Spleen (tissue), 11 donors: ENCODE measurements at regions not wholly inside any gene's neighbourhood (a gene's known extent, or its start where the extent isn't known, plus 50 kb on each side); places are given as distances from the start of the nearest gene placed in this dataset.

Experiments
- DNase-seq: peaks from one replicate; pipeline ENCODE4 v3.0.0-alpha.2; 2020
- H3K27ac ChIP-seq, 8 donors: fragments of 200-600 bp; sonication (generic) in 7 of 8; 1 replicate in 4 of 8; 2 replicates in 4 of 8; pipeline versions ENCODE4 v1.5.0 to v1.8.0; 2016 to 2021; ENCODE audit warnings: inconsistent platforms in 4 of 8, mild to moderate bottlenecking in 4 of 8, moderate library complexity in 1 of 8
- H3K27me3 ChIP-seq, 7 donors: fragments of 200-600 bp; sonication (generic) in 6 of 7; replicated peaks in 1 of 7; 1 replicate in 4 of 7; 2 replicates in 3 of 7; pipeline versions ENCODE4 v1.5.0 to v1.8.0; 2016 to 2021; ENCODE audit warnings: inconsistent platforms in 3 of 7, mild to moderate bottlenecking in 1 of 7
- H3K36me3 ChIP-seq, 6 donors: fragments of 200-600 bp; sonication (generic) in 5 of 6; 1 replicate in 4 of 6; 2 replicates in 2 of 6; pipeline versions ENCODE4 v1.5.0 to v1.8.0; 2016 to 2021; ENCODE audit warnings: inconsistent platforms in 2 of 6
- H3K4me1 ChIP-seq, 6 donors: fragments of 200-600 bp; sonication (generic) in 5 of 6; 1 replicate in 3 of 6; 2 replicates in 3 of 6; pipeline versions ENCODE4 v1.5.0 to v1.8.0; 2016 to 2021; ENCODE audit warnings: inconsistent platforms in 3 of 6
- H3K4me3 ChIP-seq, 8 donors: fragments of 200-600 bp; sonication (generic) in 7 of 8; 1 replicate in 4 of 8; 2 replicates in 4 of 8; pipeline versions ENCODE4 v1.5.0 to v1.8.0; 2016 to 2021; ENCODE audit warnings: inconsistent platforms in 4 of 8, mild to moderate bottlenecking in 4 of 8, moderate library complexity in 2 of 8
- H3K9me3 ChIP-seq, 8 donors: fragments of 200-600 bp; sonication (generic) in 7 of 8; 1 replicate in 4 of 8; 2 replicates in 4 of 8; pipeline versions ENCODE4 v1.5.0 to v1.8.0; 2016 to 2021; ENCODE audit warnings: inconsistent platforms in 4 of 8
- POLR2A ChIP-seq, 3 donors: fragments of 450-650 bp; IDR thresholded peaks; one replicate each; pipeline ENCODE4 v1.5.1; 2017; ENCODE audit warnings: antibody characterized with exemption in 3 of 3, mild to moderate bottlenecking in 1 of 3
- POLR2AphosphoS5 ChIP-seq, 3 donors: sonication (generic); formaldehyde crosslinking; IDR thresholded peaks; one replicate each; pipeline ENCODE4 v1.5.1; 2017; ENCODE audit warnings: antibody characterized with exemption in 3 of 3
- WGBS, 5 donors: extraction: QIAGEN DNeasy Blood & Tissue Kit in 3 of 5; methylation state at CpG; one replicate each; pipeline versions ENCODE4 v1.1.5 to v1.1.7; 2013 to 2018; 5-methylcytosine and 5-hydroxymethylcytosine counted together
- intact Hi-C: fragments of 100-400 bp; cut with DNase I; formaldehyde crosslinking; loops from one replicate; pipeline ENCODE4 v1.15.0; 2023; ENCODE audit warnings: low total_unique reads
- TF ChIP-seq, protein P1 (sequence below), 11 experiments: fragments of 200-600 bp in 7 of 11; fragments of 450-650 bp in 4 of 11; sonication (generic) in 4 of 11; IDR thresholded peaks in 8 of 11; conservative IDR thresholded peaks in 3 of 11; 1 replicate in 7 of 11; 2 replicates in 4 of 11; pipeline versions ENCODE4 v1.4.0 to v1.8.0; 2016 to 2021; ENCODE audit warnings: antibody characterized with exemption in 11 of 11, inconsistent platforms in 4 of 11, mild to moderate bottlenecking in 1 of 11
- donor health status: healthy with polysubstance abuse.
- donor health status: DM: no; HTN: no; CAD: no; lungs with moderate emphysema.
- donor health status: DM: no; HTN: no; CAD: no.
- donor health status: Bipolar disorder and iron deficiency.
- donor health status: healthy.
- donor health status: DM: no; HTN: no; CAD: no.
- donor health status: DM: yes; HTN: yes; CAD: no.

DNA sequence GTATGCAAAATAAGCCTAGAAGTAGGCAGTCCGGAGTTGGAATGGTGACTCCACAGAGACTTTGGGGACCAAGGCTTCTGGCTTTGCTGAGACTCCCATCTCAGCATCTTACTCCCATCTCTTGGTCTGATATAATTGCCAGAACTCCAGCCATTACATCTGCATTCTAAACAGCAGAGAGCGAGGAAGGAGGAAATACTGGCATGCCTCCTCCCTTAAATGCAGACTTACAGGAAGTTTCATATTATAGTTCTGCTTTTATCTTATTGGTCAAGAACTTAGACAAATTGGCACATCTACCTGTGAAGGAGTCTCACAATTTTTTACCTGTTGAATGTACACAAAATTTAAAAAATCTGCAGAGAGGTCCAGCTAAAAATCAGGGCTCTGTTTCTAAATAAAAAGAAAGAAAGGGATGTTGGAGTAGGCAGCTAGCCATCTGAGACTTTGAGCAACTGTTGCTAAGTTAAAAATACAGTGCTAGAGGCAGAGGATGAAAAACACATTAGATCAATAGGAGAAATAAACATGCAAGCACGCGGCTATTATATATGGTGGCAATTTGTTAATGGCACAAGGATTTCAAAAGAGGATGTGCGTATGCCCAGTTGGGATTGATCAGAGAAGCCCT lies 209.9 kb upstream of the HMGA2 start:
- Histone ChIP-seq H3K4me1 (no peaks in the 10 kb centered on the region), H3K9me3 (no peaks in the 10 kb centered on the region), H3K4me3 (no peak overlapping the region), H3K27me3 (no peaks in the 10 kb centered on the region), H3K27ac (peak overlapping the region in 3 of 8 donors; percentile 19 to 52 (median 40)), H3K36me3 (no peaks in the 10 kb centered on the region)
- 79 to 90% (median 82%) methylated on average over 5 of the region's 5 CpGs for WGBS, 5 donors
- no peak for DNase-seq
- TF ChIP-seq, protein P1, sequence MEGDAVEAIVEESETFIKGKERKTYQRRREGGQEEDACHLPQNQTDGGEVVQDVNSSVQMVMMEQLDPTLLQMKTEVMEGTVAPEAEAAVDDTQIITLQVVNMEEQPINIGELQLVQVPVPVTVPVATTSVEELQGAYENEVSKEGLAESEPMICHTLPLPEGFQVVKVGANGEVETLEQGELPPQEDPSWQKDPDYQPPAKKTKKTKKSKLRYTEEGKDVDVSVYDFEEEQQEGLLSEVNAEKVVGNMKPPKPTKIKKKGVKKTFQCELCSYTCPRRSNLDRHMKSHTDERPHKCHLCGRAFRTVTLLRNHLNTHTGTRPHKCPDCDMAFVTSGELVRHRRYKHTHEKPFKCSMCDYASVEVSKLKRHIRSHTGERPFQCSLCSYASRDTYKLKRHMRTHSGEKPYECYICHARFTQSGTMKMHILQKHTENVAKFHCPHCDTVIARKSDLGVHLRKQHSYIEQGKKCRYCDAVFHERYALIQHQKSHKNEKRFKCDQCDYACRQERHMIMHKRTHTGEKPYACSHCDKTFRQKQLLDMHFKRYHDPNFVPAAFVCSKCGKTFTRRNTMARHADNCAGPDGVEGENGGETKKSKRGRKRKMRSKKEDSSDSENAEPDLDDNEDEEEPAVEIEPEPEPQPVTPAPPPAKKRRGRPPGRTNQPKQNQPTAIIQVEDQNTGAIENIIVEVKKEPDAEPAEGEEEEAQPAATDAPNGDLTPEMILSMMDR (IDR thresholded peaks at IDR 0.05 in 8 of 11, conservative IDR thresholded peaks at IDR 0.05 in 3 of 11): no peak
- TF ChIP-seq POLR2A (IDR thresholded peaks at IDR 0.05) (no peak), POLR2AphosphoS5 (IDR thresholded peaks at IDR 0.05) (no peak)
- intact Hi-C loops: no loop called here

GRCh38 chr12:65615118-65615517 lies 209.2 kb upstream of the HMGA2 start:
- TF ChIP-seq, protein P1 (IDR thresholded peaks at IDR 0.05 in 8 of 11, conservative IDR thresholded peaks at IDR 0.05 in 3 of 11): no peak
- TF ChIP-seq POLR2AphosphoS5 (IDR thresholded peaks at IDR 0.05) (no peak), POLR2A (IDR thresholded peaks at IDR 0.05) (no peak)
- no peak overlapping the region for H3K27ac ChIP-seq
- no peaks in the 10 kb centered on the region for H3K4me1 ChIP-seq
- no peaks in the 10 kb centered on the region for H3K27me3 ChIP-seq
- intact Hi-C loops: no loop called here
- no peaks in the 10 kb centered on the region for H3K36me3 ChIP-seq
- no peak overlapping the region for H3K4me3 ChIP-seq
- DNase-seq: no peak
- WGBS, 5 donors: 71 to 91% (median 78%) methylated on average over 2 of the region's 2 CpGs
- H3K9me3 ChIP-seq: no peaks in the 10 kb centered on the region

DNA sequence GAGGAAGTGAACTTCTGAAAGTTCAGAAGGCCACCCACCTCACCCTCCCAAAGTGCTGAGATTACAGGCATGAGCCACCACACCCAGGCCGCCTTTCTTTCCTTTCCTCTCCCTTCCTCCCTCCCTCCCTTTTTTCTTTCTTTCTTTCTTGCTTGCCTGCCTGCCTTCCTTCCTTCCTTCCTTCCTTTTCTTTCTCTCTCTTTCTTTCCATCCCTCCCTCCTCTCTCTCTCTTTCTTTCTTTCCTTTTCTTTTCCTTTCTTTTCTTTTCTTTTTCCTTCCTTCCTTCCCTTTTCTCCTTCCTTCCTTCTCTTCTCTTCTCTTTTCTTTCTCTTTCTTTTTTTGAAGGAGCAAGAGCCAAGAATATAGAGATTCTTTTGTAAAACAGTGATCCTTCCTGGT lies 208.3 kb upstream of the HMGA2 start:
- Histone ChIP-seq H3K4me1 (no peaks in the 10 kb centered on the region), H3K4me3 (no peak overlapping the region), H3K36me3 (no peaks in the 10 kb centered on the region), H3K9me3 (no peaks in the 10 kb centered on the region), H3K27me3 (no peaks in the 10 kb centered on the region), H3K27ac (no peak overlapping the region)
- 88 to 97% (median 93%) methylated on average over 1 of the region's 1 CpG for WGBS, 5 donors
- no peak for TF ChIP-seq POLR2AphosphoS5 (IDR thresholded peaks at IDR 0.05)
- TF ChIP-seq, protein P1 (IDR thresholded peaks at IDR 0.05 in 8 of 11, conservative IDR thresholded peaks at IDR 0.05 in 3 of 11): no peak
- TF ChIP-seq POLR2A (IDR thresholded peaks at IDR 0.05): no peak
- no peak for DNase-seq
- intact Hi-C loops: no loop called here

GRCh38 chr12:65618588-65618987 lies 205.7 kb upstream of the HMGA2 start:
- intact Hi-C loops: no loop called here
- DNase-seq: no peak
- Histone ChIP-seq H3K27ac (no peak overlapping the region), H3K4me1 (no peaks in the 10 kb centered on the region), H3K36me3 (no peaks in the 10 kb centered on the region), H3K9me3 (no peaks in the 10 kb centered on the region), H3K27me3 (peaks cover 0 to 7% (median 0%) of the 10 kb centered on the region in 7 donors), H3K4me3 (no peak overlapping the region)
- TF ChIP-seq, protein P1 (IDR thresholded peaks at IDR 0.05 in 8 of 11, conservative IDR thresholded peaks at IDR 0.05 in 3 of 11): no peak
- TF ChIP-seq POLR2AphosphoS5 (IDR thresholded peaks at IDR 0.05) (no peak), POLR2A (IDR thresholded peaks at IDR 0.05) (no peak)
- WGBS, 5 donors: 78 to 87% (median 80%) methylated on average over 2 of the region's 2 CpGs
